Activated B cell treated with CpG ODN at 0.5 μM for 24 hours (primary cell): ENCODE measurements at regions not wholly inside any gene's neighbourhood (a gene's known extent, or its start where the extent isn't known, plus 50 kb on each side); places are given as distances from the start of the nearest gene placed in this dataset.
"Not testable (repeated sequence)": the region's sequence is repeated elsewhere in the genome, so short reads cannot be mapped to it uniquely, and the experiment has no call there.

Experiments used
- ATAC-seq: fragments of 200-7000 bp; cut with Tn5 transposase; one replicate; pipeline ENCODE4 v1.10.0; 2021; ENCODE audit warnings: low read depth, mild to moderate bottlenecking, moderate library complexity
- CTCF ChIA-PET: fragments of 350-600 bp; sonication (Branson Sonifier 250); formaldehyde crosslinking; loops from one replicate; lab custom pipeline; 2021; ENCODE audit warnings: antibody characterized with exemption; lab: Charles Lee
- POLR2A ChIA-PET: fragments of 350-600 bp; sonication (Branson Sonifier 250); formaldehyde crosslinking; loops from one replicate; lab custom pipeline; 2021; ENCODE audit warnings: antibody characterized with exemption; lab: Charles Lee
- DNase-seq: peaks from one replicate; pipeline ENCODE4 v3.0.0; 2022
- H3K27ac Mint-ChIP-seq: one replicate; pipeline ENCODE4 v1.8.0; 2020; ENCODE audit warnings: mixed read lengths
- H3K27me3 Mint-ChIP-seq: one replicate; pipeline ENCODE4 v1.8.0; 2021; ENCODE audit warnings: mixed read lengths
- H3K36me3 Mint-ChIP-seq: one replicate; pipeline ENCODE4 v1.8.0; 2021; ENCODE audit warnings: low read depth, mixed read lengths
- H3K4me1 Mint-ChIP-seq: one replicate; pipeline ENCODE4 v1.8.0; 2021; ENCODE audit warnings: mixed read lengths
- H3K4me3 Mint-ChIP-seq: one replicate; pipeline ENCODE4 v1.8.0; 2020; ENCODE audit warnings: mild to moderate bottlenecking, mixed read lengths
- H3K9me3 Mint-ChIP-seq: one replicate; pipeline ENCODE4 v1.8.0; 2020; ENCODE audit warnings: mixed read lengths
- CTCF ChIP-seq: fragments of 200-600 bp; IDR thresholded peaks from one replicate; pipeline ENCODE4 v1.8.0; 2022; ENCODE audit warnings: antibody characterized with exemption, mild to moderate bottlenecking
- intact Hi-C: fragments of 100-400 bp; cut with micrococcal nuclease; formaldehyde crosslinking; loops from one replicate; pipeline ENCODE4 v1.15.1; 2024

- CTCF ChIA-PET: no interaction called here
- no peak overlapping the region for H3K4me3 Mint-ChIP-seq
- peaks cover 3% of the 10 kb centered on the region for H3K27me3 Mint-ChIP-seq
- peaks cover 2% of the 10 kb centered on the region for H3K4me1 Mint-ChIP-seq
- intact Hi-C loops: no loop called here
- peaks cover 6% of the 10 kb centered on the region for H3K9me3 Mint-ChIP-seq
- no peak for DNase-seq
- ATAC-seq: no peak
- no peak overlapping the region for H3K27ac Mint-ChIP-seq
- TF ChIP-seq CTCF: no peak
- H3K36me3 Mint-ChIP-seq: no peaks in the 10 kb centered on the region
- POLR2A ChIA-PET: no interaction called here
Observed at GRCh38 chr12:94010307-94010706, 138.1 kb upstream of the PLXNC1 start.

DNA sequence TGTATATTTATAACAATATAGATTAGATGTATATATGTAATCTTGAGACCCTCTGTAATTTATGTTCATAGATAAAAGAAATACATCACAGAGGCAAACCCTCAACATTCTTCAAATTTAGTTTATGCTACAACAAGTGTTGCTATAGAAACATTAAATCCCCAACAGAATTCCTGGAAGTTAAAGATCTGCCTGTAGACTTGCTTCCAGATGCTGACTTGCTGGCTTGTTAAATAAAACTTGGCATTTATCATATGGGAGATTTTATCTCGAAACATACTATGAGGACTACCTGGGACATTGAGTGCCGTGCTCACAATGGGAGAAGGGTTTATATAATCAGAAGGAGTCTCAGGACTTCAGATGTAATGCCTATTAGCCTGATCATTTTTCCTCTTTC, 136.3 kb upstream of the PLXNC1 start:
- Mint-ChIP-seq H3K36me3 (peaks cover 4% of the 10 kb centered on the region), H3K4me3 (no peak overlapping the region), H3K27me3 (peaks cover 2% of the 10 kb centered on the region), H3K27ac (no peak overlapping the region), H3K9me3 (peaks cover 14% of the 10 kb centered on the region), H3K4me1 (peaks cover 2% of the 10 kb centered on the region)
- CTCF ChIA-PET: no interaction called here
- DNase-seq (no peak), ATAC-seq (no peak)
- intact Hi-C loops: no loop called here
- POLR2A ChIA-PET: no interaction called here
- TF ChIP-seq CTCF: no peak

DNA sequence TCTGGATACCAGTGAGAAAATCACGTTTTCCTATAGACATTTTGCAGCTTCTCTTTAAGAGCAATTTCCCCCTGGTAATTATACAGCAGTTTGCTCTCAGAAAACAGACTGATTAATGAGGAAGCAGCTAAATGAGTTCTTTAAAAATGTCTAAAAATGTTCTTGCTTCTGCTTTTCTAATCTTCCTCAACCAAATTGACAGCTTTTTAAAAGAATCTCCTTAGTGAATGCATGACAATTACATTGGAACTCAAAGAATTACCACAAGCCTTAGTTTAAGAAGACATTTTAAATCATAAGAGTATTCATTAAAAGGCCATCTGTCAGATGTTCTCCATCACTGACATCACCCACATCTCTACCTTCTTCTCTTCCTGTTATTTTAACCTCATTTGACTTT, 135.8 kb upstream of the PLXNC1 start:
- no peak for TF ChIP-seq CTCF
- H3K36me3 Mint-ChIP-seq: peaks cover 5% of the 10 kb centered on the region
- intact Hi-C loops: no loop called here
- H3K27ac Mint-ChIP-seq: no peak overlapping the region
- peaks cover 15% of the 10 kb centered on the region for H3K9me3 Mint-ChIP-seq
- no peak overlapping the region for H3K4me3 Mint-ChIP-seq
- H3K4me1 Mint-ChIP-seq: peaks cover 2% of the 10 kb centered on the region
- DNase-seq (no peak), ATAC-seq (no peak)
- ChIA-PET POLR2A (no interaction called here), CTCF (no interaction called here)
- H3K27me3 Mint-ChIP-seq: peaks cover 2% of the 10 kb centered on the region

DNA sequence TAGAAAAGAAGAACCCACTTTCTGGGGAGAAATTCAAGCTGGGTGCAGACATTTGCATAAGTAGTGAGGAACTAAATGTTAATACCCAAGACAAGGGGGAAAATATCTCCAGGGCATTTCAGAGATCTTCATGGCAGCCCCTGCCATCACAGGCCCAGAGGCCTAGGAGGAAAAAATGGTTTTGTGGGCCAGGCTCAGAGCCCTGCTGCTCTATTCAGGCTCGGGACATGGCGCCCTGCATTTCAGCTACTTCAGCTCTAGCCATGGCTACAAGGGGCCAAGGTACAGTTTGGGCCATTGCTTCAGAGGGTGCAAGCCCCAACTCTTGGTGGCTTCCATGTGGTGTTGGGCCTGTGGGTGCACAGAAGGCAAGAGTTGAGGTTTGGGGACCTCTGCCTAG, 131.1 kb upstream of the PLXNC1 start:
- DNase-seq, H3K4me1 Mint-ChIP-seq, CTCF ChIA-PET, H3K36me3 Mint-ChIP-seq, H3K27ac Mint-ChIP-seq, H3K27me3 Mint-ChIP-seq, ATAC-seq, intact Hi-C loops, H3K4me3 Mint-ChIP-seq, POLR2A ChIA-PET: not testable (repeated sequence)
- H3K9me3 Mint-ChIP-seq: peaks cover 35% of the 10 kb centered on the region

GRCh38 chr12:94020335-94020734, 128.0 kb upstream of the PLXNC1 start:
- peaks cover 46% of the 10 kb centered on the region for H3K9me3 Mint-ChIP-seq
- POLR2A ChIA-PET: no interaction called here
- CTCF ChIA-PET: no interaction called here

More at GRCh38 chr12:94020335-94020734, 128.0 kb upstream of the PLXNC1 start:
- no peak for TF ChIP-seq CTCF
- ATAC-seq: no peak
- Mint-ChIP-seq H3K4me1 (no peaks in the 10 kb centered on the region), H3K27me3 (peaks cover 5% of the 10 kb centered on the region), H3K27ac (no peak overlapping the region), H3K36me3 (peaks cover 5% of the 10 kb centered on the region), H3K4me3 (no peak overlapping the region)
- intact Hi-C loops: no loop called here
- no peak for DNase-seq
